ENCODE measurements at regions not wholly inside any gene's neighbourhood (a gene's known extent, or its start where the extent isn't known, plus 50 kb on each side); places are given as distances from the start of the nearest gene placed in this dataset.

DNA sequence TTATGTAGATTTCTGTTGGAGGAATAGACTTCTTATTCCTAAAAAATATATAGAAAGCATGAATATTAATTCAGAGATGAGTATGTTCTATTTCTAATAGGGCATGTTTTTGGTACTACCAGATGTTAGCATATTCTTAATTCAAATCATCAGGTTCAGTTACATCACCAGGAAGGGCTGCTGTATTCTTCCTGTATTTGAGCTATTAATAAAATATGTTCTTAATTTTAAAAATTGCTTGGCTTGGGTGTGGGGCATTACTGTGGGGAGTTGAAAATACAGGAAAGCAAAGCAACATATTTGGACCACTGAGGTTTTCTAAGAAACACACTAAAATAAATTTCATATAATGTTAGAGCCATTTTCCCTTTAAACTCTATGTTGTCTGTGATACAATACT, 343.0 kb downstream of the EPHA4 start:
- TF ChIP-seq, protein P1, sequence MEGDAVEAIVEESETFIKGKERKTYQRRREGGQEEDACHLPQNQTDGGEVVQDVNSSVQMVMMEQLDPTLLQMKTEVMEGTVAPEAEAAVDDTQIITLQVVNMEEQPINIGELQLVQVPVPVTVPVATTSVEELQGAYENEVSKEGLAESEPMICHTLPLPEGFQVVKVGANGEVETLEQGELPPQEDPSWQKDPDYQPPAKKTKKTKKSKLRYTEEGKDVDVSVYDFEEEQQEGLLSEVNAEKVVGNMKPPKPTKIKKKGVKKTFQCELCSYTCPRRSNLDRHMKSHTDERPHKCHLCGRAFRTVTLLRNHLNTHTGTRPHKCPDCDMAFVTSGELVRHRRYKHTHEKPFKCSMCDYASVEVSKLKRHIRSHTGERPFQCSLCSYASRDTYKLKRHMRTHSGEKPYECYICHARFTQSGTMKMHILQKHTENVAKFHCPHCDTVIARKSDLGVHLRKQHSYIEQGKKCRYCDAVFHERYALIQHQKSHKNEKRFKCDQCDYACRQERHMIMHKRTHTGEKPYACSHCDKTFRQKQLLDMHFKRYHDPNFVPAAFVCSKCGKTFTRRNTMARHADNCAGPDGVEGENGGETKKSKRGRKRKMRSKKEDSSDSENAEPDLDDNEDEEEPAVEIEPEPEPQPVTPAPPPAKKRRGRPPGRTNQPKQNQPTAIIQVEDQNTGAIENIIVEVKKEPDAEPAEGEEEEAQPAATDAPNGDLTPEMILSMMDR (IDR thresholded peaks at IDR 0.05; ENCODE audit: insufficient read depth, low read depth, low read length) = no peak
- no peak for TF ChIP-seq EZH2 (IDR thresholded peaks at IDR 0.05; ENCODE audit: insufficient read depth, low read length)
